GM10266 (cell line): ENCODE measurements at regions not wholly inside any gene's neighbourhood (a gene's known extent, or its start where the extent isn't known, plus 50 kb on each side); places are given as distances from the start of the nearest gene placed in this dataset.

Source experiments
- DNase-seq: peaks from one replicate; pipeline ENCODE4 v3.0.0; 2012; ENCODE audit errors: extremely low spot score
- TF ChIP-seq, protein P1 (sequence below): IDR thresholded peaks from 2 replicates; pipeline ENCODE4 v1.5.1; 2012; ENCODE audit warnings: mild to moderate bottlenecking, low read depth; ENCODE audit not compliant: control insufficient read depth, insufficient read depth; ENCODE audit errors: missing control alignments

DNA sequence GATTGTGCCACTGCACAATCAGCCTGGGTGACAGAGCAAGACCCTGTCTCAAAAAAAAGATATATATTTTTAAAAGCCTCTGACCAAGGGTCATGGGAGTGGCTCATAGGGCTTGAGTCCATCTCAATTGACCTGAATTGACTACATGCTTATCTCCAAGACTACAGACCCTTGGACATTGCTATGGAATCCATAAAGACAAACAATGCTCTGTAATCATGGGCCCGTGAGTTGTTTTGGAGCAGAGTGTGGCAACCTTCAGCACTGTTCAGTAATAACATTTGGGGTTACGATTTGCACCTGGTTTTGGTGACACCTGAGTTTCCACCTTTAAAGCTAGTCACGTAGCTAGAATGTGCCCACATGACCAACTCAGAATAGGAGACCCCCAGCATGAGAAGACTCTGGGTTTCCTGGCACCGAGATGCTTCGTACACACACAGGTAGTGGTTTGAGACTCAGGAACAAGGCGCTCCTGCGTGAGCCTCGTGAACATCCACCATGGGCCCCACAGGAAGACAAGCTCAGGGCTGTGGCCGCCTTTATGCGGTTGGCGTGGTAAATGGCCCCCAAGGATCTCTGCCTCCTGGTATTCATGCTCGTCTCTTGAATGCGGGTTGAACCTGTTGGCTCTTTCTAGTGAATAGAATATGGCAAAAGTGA, 66.6 kb upstream of the RPH3AL start:
- no peak for DNase-seq
- TF ChIP-seq, protein P1, sequence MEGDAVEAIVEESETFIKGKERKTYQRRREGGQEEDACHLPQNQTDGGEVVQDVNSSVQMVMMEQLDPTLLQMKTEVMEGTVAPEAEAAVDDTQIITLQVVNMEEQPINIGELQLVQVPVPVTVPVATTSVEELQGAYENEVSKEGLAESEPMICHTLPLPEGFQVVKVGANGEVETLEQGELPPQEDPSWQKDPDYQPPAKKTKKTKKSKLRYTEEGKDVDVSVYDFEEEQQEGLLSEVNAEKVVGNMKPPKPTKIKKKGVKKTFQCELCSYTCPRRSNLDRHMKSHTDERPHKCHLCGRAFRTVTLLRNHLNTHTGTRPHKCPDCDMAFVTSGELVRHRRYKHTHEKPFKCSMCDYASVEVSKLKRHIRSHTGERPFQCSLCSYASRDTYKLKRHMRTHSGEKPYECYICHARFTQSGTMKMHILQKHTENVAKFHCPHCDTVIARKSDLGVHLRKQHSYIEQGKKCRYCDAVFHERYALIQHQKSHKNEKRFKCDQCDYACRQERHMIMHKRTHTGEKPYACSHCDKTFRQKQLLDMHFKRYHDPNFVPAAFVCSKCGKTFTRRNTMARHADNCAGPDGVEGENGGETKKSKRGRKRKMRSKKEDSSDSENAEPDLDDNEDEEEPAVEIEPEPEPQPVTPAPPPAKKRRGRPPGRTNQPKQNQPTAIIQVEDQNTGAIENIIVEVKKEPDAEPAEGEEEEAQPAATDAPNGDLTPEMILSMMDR: no peak

GRCh38 chr17:418421-418751, 65.8 kb upstream of the RPH3AL start:
- TF ChIP-seq, protein P1: no peak
- DNase-seq: no peak

- TF ChIP-seq, protein P1: no peak
- no peak for DNase-seq
Measured at GRCh38 chr17:417691-418420, 65.2 kb upstream of the RPH3AL start.

DNA sequence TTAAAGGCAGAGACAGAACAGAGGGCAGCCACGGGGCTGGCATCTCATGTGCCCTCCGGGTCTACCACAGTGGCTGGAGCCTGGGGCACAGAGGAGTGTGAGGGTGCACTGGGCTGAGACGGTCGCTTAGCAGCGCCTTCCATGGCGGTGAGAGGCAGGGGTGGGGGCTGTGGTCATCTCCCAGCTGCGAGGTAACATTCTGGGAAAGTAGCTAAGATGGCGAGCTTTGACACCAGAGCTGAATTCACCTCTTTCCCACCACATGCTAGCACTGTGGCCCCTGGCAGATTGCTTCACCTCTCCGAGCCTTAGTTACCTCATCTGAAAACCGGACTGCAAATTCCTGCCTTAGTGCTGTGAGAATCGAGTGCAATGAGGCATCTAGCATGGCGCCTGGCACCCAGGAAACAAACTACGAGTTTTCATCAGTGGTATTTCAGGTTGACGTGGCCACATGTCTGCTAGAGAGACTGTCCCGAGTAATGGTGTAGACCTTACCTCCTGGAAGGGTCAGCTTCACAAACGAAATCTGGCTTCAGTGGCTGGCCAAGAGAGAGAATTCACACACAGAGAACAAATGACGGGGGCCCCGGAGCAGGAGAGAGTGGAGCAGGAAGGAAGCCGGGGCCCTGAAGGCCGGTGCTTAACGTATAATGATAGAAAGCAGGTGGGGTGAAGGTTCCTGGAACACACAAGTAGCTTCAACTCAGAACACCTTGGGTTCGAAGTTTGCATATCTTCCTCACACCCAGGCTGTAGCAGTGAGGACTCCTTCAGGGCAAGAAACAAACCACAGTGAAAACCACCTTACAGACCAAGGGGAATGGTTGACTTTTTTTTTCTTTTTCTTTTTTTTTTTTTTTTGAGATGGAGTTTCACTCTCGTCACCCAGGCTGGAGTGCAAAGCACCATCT, 63.9 kb upstream of the RPH3AL start:
- no peak for DNase-seq

GRCh38 chr17:413706-414380, 61.2 kb upstream of the RPH3AL start:
- TF ChIP-seq, protein P1: no peak
- no peak for DNase-seq

More for the DNA sequence above, 63.9 kb upstream of the RPH3AL start:
- TF ChIP-seq, protein P1: no peak

- TF ChIP-seq, protein P1: no peak
- no peak for DNase-seq
Measured at GRCh38 chr17:413016-413350, 60.4 kb upstream of the RPH3AL start.
